ENCODE measurements at regions not wholly inside any gene's neighbourhood (a gene's known extent, or its start where the extent isn't known, plus 50 kb on each side); places are given as distances from the start of the nearest gene placed in this dataset.
"Not testable (repeated sequence)": the region's sequence is repeated elsewhere in the genome, so short reads cannot be mapped to it uniquely, and the experiment has no call there.

GRCh38 chr3:104909198-104909597 lies 457.5 kb upstream of the ALCAM start:
- DNase-seq (no peak), ATAC-seq (no peak)
- H3K4me3 Mint-ChIP-seq: no peak overlapping the region
- H3K4me1 Mint-ChIP-seq (ENCODE audit: low read depth): no peaks in the 10 kb centered on the region
- peaks cover 14% of the 10 kb centered on the region for H3K9me3 Mint-ChIP-seq (ENCODE audit: insufficient read depth)
- CTCF ChIA-PET: no interaction called here
- no peaks in the 10 kb centered on the region for H3K36me3 Mint-ChIP-seq (ENCODE audit: low read depth)
- no peak overlapping the region for H3K27ac Mint-ChIP-seq
- POLR2A ChIA-PET: no interaction called here
- H3K27me3 Mint-ChIP-seq (ENCODE audit: low read depth): no peaks in the 10 kb centered on the region

- no peaks in the 10 kb centered on the region for H3K27me3 Mint-ChIP-seq (ENCODE audit: low read depth)
- H3K36me3 Mint-ChIP-seq (ENCODE audit: low read depth): no peaks in the 10 kb centered on the region
- H3K4me3 Mint-ChIP-seq: no peak overlapping the region
- H3K27ac Mint-ChIP-seq: no peak overlapping the region
- DNase-seq (no peak), ATAC-seq (no peak)
- no peaks in the 10 kb centered on the region for H3K4me1 Mint-ChIP-seq (ENCODE audit: low read depth)
- CTCF ChIA-PET: no interaction called here
- H3K9me3 Mint-ChIP-seq (ENCODE audit: insufficient read depth): peaks cover 12% of the 10 kb centered on the region
- POLR2A ChIA-PET: no interaction called here
Observed at GRCh38 chr3:104909721-104910120, 457.0 kb upstream of the ALCAM start.

DNA sequence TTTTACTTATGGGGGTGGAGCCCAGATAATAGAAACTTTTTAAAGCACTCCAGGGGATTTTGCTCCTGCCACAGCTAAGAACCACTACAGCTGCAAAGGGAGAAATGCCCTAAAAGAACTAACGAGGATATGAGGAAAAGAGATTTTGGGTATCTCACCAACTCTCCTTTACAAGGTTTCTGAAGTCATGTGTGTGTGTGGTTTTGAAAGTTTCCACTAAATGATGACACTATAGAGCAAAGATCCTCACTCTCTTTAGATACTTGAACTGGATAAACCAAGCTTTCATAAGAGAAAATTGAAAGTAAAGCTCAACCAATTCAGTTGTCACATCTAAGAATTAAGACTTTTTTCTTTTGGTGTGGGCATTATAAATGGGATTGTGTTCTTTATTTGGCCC lies 455.3 kb upstream of the ALCAM start:
- H3K27ac Mint-ChIP-seq: no peak overlapping the region
- peaks cover 11% of the 10 kb centered on the region for H3K9me3 Mint-ChIP-seq (ENCODE audit: insufficient read depth)
- H3K27me3 Mint-ChIP-seq (ENCODE audit: low read depth): no peaks in the 10 kb centered on the region
- ChIA-PET CTCF (no interaction called here), POLR2A (no interaction called here)
- ATAC-seq (no peak), DNase-seq (no peak)
- no peaks in the 10 kb centered on the region for H3K36me3 Mint-ChIP-seq (ENCODE audit: low read depth)
- H3K4me3 Mint-ChIP-seq: no peak overlapping the region
- no peaks in the 10 kb centered on the region for H3K4me1 Mint-ChIP-seq (ENCODE audit: low read depth)

- ATAC-seq (no peak), DNase-seq (no peak)
- H3K27ac Mint-ChIP-seq: no peak overlapping the region
- no peaks in the 10 kb centered on the region for H3K4me1 Mint-ChIP-seq (ENCODE audit: low read depth)
- H3K27me3 Mint-ChIP-seq (ENCODE audit: low read depth): no peaks in the 10 kb centered on the region
- ChIA-PET CTCF (no interaction called here), POLR2A (no interaction called here)
- H3K9me3 Mint-ChIP-seq (ENCODE audit: insufficient read depth): peaks cover 4% of the 10 kb centered on the region
- no peaks in the 10 kb centered on the region for H3K36me3 Mint-ChIP-seq (ENCODE audit: low read depth)
- no peak overlapping the region for H3K4me3 Mint-ChIP-seq
Observed at GRCh38 chr3:104916971-104917370, 449.7 kb upstream of the ALCAM start.

GRCh38 chr3:104920512-104920911 lies 446.2 kb upstream of the ALCAM start:
- no peak for ATAC-seq
- no peak overlapping the region for H3K4me3 Mint-ChIP-seq
- no peaks in the 10 kb centered on the region for H3K36me3 Mint-ChIP-seq (ENCODE audit: low read depth)
- H3K27ac Mint-ChIP-seq: no peak overlapping the region
- POLR2A ChIA-PET: no interaction called here
- peaks cover 4% of the 10 kb centered on the region for H3K9me3 Mint-ChIP-seq (ENCODE audit: insufficient read depth)
- H3K27me3 Mint-ChIP-seq (ENCODE audit: low read depth): no peaks in the 10 kb centered on the region
- CTCF ChIA-PET: no interaction called here
- no peak for DNase-seq
- H3K4me1 Mint-ChIP-seq (ENCODE audit: low read depth): no peaks in the 10 kb centered on the region

DNA sequence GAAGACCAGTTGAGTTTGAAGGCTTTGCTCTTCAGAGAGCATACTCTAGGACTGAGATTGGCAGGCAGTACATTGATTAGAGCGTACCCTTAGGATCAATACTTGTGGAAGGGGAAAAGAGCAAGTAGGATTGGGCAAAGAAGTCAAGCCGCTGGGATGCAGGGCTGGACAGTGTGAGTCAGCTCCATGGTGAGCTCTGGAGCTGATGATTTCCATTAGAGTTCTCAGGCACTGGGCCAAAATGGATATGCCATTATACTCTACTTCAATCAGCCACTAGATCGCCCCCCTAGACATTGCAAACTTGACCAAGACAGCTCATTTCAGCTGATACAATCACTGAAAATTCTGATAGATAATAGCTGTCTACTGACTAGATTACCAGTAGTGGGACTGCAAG lies 432.7 kb upstream of the ALCAM start:
- DNase-seq (no peak), ATAC-seq (no peak)
- H3K4me1 Mint-ChIP-seq (ENCODE audit: low read depth): no peaks in the 10 kb centered on the region
- no peak overlapping the region for H3K27ac Mint-ChIP-seq
- no peaks in the 10 kb centered on the region for H3K27me3 Mint-ChIP-seq (ENCODE audit: low read depth)
- no peaks in the 10 kb centered on the region for H3K36me3 Mint-ChIP-seq (ENCODE audit: low read depth)
- H3K4me3 Mint-ChIP-seq: no peak overlapping the region
- H3K9me3 Mint-ChIP-seq (ENCODE audit: insufficient read depth): peaks cover 9% of the 10 kb centered on the region
- CTCF ChIA-PET: no interaction called here
- POLR2A ChIA-PET: no interaction called here

DNA sequence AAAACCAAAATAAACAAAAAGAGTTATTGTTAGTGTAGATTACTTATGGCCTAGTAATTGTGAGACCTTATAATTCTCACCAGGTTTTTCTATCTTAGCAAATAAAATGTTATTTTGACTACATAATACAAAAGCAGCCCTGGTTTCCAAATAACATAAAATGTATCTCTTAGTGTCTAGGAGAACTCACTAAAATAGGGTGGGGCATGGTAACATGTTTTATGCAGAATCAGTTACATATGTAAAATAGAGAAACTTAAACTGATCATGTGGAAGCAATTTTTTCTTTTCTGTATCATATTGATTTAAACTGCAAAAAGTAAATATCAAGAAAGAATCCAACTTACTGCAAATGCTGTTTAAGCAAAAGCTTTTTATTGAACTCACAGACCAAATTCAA lies 431.1 kb upstream of the ALCAM start:
- ChIA-PET CTCF (no interaction called here), POLR2A (no interaction called here)
- no peak for ATAC-seq
- Mint-ChIP-seq H3K36me3 (ENCODE audit: low read depth) (no peaks in the 10 kb centered on the region), H3K27me3 (ENCODE audit: low read depth) (no peaks in the 10 kb centered on the region), H3K4me1 (ENCODE audit: low read depth) (no peaks in the 10 kb centered on the region), H3K27ac (no peak overlapping the region), H3K4me3 (no peak overlapping the region), H3K9me3 (ENCODE audit: insufficient read depth) (peaks cover 2% of the 10 kb centered on the region)
- no peak for DNase-seq

GRCh38 chr3:104939196-104939595 lies 427.5 kb upstream of the ALCAM start:
- Mint-ChIP-seq H3K4me3 (no peak overlapping the region), H3K27me3 (ENCODE audit: low read depth) (no peaks in the 10 kb centered on the region), H3K27ac (no peak overlapping the region), H3K4me1 (ENCODE audit: low read depth) (no peaks in the 10 kb centered on the region), H3K9me3 (ENCODE audit: insufficient read depth) (no peaks in the 10 kb centered on the region), H3K36me3 (ENCODE audit: low read depth) (no peaks in the 10 kb centered on the region)
- CTCF ChIA-PET: no interaction called here
- ATAC-seq (no peak), DNase-seq (no peak)
- POLR2A ChIA-PET: no interaction called here

GRCh38 chr3:104941785-104942184 lies 424.9 kb upstream of the ALCAM start:
- H3K4me1 Mint-ChIP-seq (ENCODE audit: low read depth): no peaks in the 10 kb centered on the region
- no peak overlapping the region for H3K4me3 Mint-ChIP-seq
- H3K27ac Mint-ChIP-seq: no peak overlapping the region
- no peaks in the 10 kb centered on the region for H3K36me3 Mint-ChIP-seq (ENCODE audit: low read depth)
- no peak for DNase-seq
- H3K9me3 Mint-ChIP-seq (ENCODE audit: insufficient read depth): no peaks in the 10 kb centered on the region
- no peaks in the 10 kb centered on the region for H3K27me3 Mint-ChIP-seq (ENCODE audit: low read depth)
- POLR2A ChIA-PET: no interaction called here
- ATAC-seq: no peak
- CTCF ChIA-PET: no interaction called here

- Mint-ChIP-seq H3K36me3 (ENCODE audit: low read depth) (no peaks in the 10 kb centered on the region), H3K4me1 (ENCODE audit: low read depth) (no peaks in the 10 kb centered on the region), H3K27me3 (ENCODE audit: low read depth) (no peaks in the 10 kb centered on the region), H3K9me3 (ENCODE audit: insufficient read depth) (no peaks in the 10 kb centered on the region), H3K27ac (no peak overlapping the region), H3K4me3 (no peak overlapping the region)
- DNase-seq: no peak
- ChIA-PET POLR2A (no interaction called here), CTCF (no interaction called here)
- no peak for ATAC-seq
Observed at GRCh38 chr3:104943974-104944373, 422.7 kb upstream of the ALCAM start.

GRCh38 chr3:104947943-104948342 lies 418.8 kb upstream of the ALCAM start:
- ChIA-PET POLR2A (no interaction called here), CTCF (no interaction called here)
- no peak for DNase-seq
- Mint-ChIP-seq H3K36me3 (ENCODE audit: low read depth) (no peaks in the 10 kb centered on the region), H3K4me1 (ENCODE audit: low read depth) (no peaks in the 10 kb centered on the region), H3K27me3 (ENCODE audit: low read depth) (no peaks in the 10 kb centered on the region), H3K27ac (no peak overlapping the region), H3K4me3 (no peak overlapping the region), H3K9me3 (ENCODE audit: insufficient read depth) (no peaks in the 10 kb centered on the region)
- no peak for ATAC-seq

DNA sequence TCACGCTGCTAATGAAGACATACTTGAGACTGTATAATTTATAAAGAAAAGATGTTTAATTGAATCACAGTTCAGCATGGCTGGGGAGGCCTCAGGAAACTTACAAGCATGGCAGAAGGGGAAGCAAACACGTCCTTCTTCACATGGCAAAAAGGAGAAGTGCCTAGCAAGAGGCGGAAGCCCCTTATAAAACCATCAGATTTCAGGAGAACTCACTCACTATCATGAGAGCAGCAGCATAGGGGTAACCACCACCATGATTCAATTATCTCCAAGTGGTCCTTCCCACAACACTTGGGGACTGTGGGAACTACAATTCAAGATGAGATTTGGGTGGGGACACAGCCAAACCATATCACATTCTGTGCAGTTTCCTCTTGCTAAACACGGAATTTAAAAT lies 416.9 kb upstream of the ALCAM start:
- H3K27ac Mint-ChIP-seq; H3K4me1 Mint-ChIP-seq (ENCODE audit: low read depth); H3K36me3 Mint-ChIP-seq (ENCODE audit: low read depth); DNase-seq; ATAC-seq; H3K9me3 Mint-ChIP-seq (ENCODE audit: insufficient read depth); H3K27me3 Mint-ChIP-seq (ENCODE audit: low read depth); H3K4me3 Mint-ChIP-seq; POLR2A ChIA-PET: not testable (repeated sequence)
- CTCF ChIA-PET: interaction anchor here (0.6 kb wide), 1 partner anchor 1480 kb away, joined by 3 read pairs; no protein-coding TSS in a partner anchor

- DNase-seq (no peak), ATAC-seq (no peak)
- no peak overlapping the region for H3K27ac Mint-ChIP-seq
- ChIA-PET POLR2A (no interaction called here), CTCF (no interaction called here)
- no peak overlapping the region for H3K4me3 Mint-ChIP-seq
- no peaks in the 10 kb centered on the region for H3K9me3 Mint-ChIP-seq (ENCODE audit: insufficient read depth)
- no peaks in the 10 kb centered on the region for H3K27me3 Mint-ChIP-seq (ENCODE audit: low read depth)
- H3K4me1 Mint-ChIP-seq (ENCODE audit: low read depth): no peaks in the 10 kb centered on the region
- no peaks in the 10 kb centered on the region for H3K36me3 Mint-ChIP-seq (ENCODE audit: low read depth)
Observed at GRCh38 chr3:104951426-104951825, 415.3 kb upstream of the ALCAM start.
